ENCODE measurements at regions not wholly inside any gene's neighbourhood (a gene's known extent, or its start where the extent isn't known, plus 50 kb on each side); places are given as distances from the start of the nearest gene placed in this dataset.

- no peak for DNase-seq
- Histone ChIP-seq H3K4me3 (no peak overlapping the region), H3K27me3 (no peaks in the 10 kb centered on the region), H3K36me3 (no peaks in the 10 kb centered on the region), H3K9me3 (no peaks in the 10 kb centered on the region)
Observed at GRCh38 chr11:23111527-23111926, 251.3 kb upstream of the CCDC179 start.

DNA sequence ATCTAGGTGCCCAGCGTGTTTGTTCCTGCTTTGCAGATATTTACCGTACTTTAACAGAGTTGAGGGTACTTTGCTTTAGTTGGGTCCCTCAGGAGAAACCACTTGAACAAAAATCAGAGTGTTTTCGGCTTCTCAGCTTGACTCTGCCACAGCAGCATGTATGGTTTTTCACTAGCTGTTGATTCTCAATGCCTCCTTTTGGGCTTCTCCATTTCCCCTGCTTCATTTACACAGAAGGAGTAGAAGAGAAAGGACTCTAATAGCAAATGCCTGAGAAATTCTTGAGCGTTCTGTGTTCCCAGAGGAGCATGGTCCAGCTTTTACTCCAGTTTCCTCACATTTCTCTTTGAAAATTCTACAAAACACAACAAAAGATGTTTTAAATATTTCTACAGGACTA is 252.1 kb upstream of the CCDC179 start:
- no peak for DNase-seq
- H3K36me3 ChIP-seq, result no peaks in the 10 kb centered on the region
- no peaks in the 10 kb centered on the region for H3K27me3 ChIP-seq

GRCh38 chr11:23112987-23113886 is 253.0 kb upstream of the CCDC179 start:
- Histone ChIP-seq H3K9me3 (no peaks in the 10 kb centered on the region), H3K4me3 (no peak overlapping the region), H3K36me3 (no peaks in the 10 kb centered on the region), H3K27me3 (no peaks in the 10 kb centered on the region)
- DNase-seq, result peak; percentile 2

More for the DNA sequence above, 252.1 kb upstream of the CCDC179 start:
- Histone ChIP-seq H3K9me3 (no peaks in the 10 kb centered on the region), H3K4me3 (no peak overlapping the region)

DNA sequence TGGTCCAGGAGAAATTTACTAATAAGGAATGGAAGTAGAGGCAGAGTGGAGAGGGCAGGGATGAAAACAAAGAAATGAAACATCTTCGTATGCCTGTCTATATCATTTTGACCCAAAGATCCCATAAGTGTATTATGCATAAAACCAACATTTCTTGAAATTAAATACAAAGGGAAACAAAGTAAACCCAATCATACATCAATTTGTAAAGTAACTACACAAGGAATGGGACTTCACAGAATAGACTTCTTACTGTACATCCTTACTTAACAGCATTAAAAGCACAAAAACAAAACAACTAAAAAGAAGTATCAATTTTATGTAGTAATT is 253.6 kb upstream of the CCDC179 start:
- DNase-seq, result no peak

GRCh38 chr11:23123753-23124152 is 263.5 kb upstream of the CCDC179 start:
- no peaks in the 10 kb centered on the region for H3K27me3 ChIP-seq
- H3K9me3 ChIP-seq, result no peaks in the 10 kb centered on the region
- H3K4me3 ChIP-seq, result no peak overlapping the region
- H3K36me3 ChIP-seq, result no peaks in the 10 kb centered on the region
- peak; percentile 2 for DNase-seq

More for the DNA sequence above, 253.6 kb upstream of the CCDC179 start:
- H3K4me3 ChIP-seq, result no peak overlapping the region
- no peaks in the 10 kb centered on the region for H3K36me3 ChIP-seq
- H3K27me3 ChIP-seq, result no peaks in the 10 kb centered on the region
- no peaks in the 10 kb centered on the region for H3K9me3 ChIP-seq

- H3K27me3 ChIP-seq, result no peaks in the 10 kb centered on the region
- DNase-seq, result no peak
- H3K4me3 ChIP-seq, result no peak overlapping the region
- no peaks in the 10 kb centered on the region for H3K9me3 ChIP-seq
- no peaks in the 10 kb centered on the region for H3K36me3 ChIP-seq
Observed at GRCh38 chr11:23124249-23124648, 264.0 kb upstream of the CCDC179 start.

- H3K36me3 ChIP-seq, result no peaks in the 10 kb centered on the region
- no peaks in the 10 kb centered on the region for H3K9me3 ChIP-seq
- no peak overlapping the region for H3K4me3 ChIP-seq
- no peak for DNase-seq
- no peaks in the 10 kb centered on the region for H3K27me3 ChIP-seq
Observed at GRCh38 chr11:23124996-23125395, 264.7 kb upstream of the CCDC179 start.

DNA sequence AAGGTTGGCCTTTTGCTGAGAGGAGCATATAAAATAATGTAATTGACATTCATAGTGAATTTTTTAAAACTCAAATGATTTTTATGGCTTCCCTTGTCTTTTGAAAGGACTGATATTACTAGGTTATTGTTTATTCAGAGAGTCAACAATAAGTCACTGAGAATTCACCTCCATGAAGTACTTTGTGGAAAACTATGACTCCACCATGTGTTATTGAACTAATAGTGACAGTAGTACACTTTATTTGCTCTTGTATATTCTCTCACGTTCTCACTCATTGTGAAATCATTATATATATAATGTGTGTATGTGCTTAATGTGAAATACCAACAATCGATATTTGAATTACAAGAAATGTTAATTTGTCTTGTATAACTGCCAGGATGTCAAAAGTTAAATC is 267.4 kb upstream of the CCDC179 start:
- Histone ChIP-seq H3K9me3 (no peaks in the 10 kb centered on the region), H3K36me3 (no peaks in the 10 kb centered on the region), H3K4me3 (no peak overlapping the region), H3K27me3 (no peaks in the 10 kb centered on the region)
- no peak for DNase-seq

DNA sequence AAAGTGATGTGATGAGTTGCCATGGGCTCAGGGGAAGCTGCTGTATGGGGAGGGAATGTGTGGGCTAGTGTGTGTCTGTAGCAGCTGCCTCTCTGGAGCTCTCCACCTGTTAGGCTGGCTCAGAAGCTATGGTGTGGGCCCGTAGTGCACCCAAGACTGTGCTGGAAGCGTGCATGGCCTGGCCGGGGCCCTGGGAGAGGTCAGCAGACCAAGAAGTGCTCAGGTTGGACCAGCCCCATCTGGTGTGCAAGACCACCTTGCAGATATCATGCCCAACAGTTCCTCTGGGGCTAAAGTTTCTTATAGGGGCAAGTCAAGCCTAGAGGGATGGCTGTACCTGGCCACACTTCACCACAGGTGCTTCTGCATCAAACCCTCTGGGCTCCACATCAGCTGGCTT is 274.4 kb upstream of the CCDC179 start:
- Histone ChIP-seq H3K4me3 (no peak overlapping the region), H3K27me3 (no peaks in the 10 kb centered on the region), H3K36me3 (no peaks in the 10 kb centered on the region), H3K9me3 (no peaks in the 10 kb centered on the region)
- no peak for DNase-seq

DNA sequence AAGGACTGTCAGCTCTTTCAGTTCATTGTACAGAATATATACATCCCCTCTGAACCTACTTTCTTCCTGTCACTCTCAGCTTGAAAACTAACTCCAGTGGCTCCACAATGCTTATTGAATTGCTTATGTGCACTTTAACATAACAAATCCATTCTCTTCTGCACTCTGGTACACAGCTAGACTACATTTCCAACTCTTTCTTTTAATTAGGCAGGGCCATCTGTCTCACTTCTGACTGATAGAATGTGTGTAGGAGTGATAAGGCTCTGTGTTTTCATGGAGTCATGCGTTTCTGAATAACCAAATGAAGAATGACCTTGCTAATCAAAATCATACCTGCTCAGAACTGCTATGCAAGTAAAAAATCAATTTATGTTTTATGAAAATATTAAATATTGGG is 278.5 kb upstream of the CCDC179 start:
- DNase-seq, result no peak
- H3K36me3 ChIP-seq, result no peaks in the 10 kb centered on the region

DNA sequence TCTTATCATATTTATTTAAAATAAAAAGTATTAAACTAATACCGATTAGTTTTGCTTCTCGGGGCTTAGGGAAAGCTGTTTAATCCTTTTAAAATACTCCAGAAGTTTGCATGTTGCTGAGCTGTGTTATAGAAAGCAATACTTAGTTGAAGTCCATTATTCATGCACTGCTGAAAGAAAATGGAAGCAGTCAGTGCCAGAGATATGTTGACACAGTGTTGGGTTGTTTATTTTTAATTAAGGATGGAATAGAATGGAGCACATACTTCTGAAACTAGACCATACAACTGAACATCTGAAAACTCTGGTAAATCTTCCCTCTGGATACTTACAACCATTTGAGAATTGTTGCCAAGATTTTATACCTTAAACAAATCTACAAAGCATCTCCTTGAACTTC is 282.7 kb upstream of the CCDC179 start:
- no peaks in the 10 kb centered on the region for H3K36me3 ChIP-seq
- no peaks in the 10 kb centered on the region for H3K27me3 ChIP-seq
- no peaks in the 10 kb centered on the region for H3K9me3 ChIP-seq
- no peak for DNase-seq
- H3K4me3 ChIP-seq, result no peak overlapping the region

More for the DNA sequence above, 278.5 kb upstream of the CCDC179 start:
- Histone ChIP-seq H3K4me3 (no peak overlapping the region), H3K27me3 (no peaks in the 10 kb centered on the region), H3K9me3 (no peaks in the 10 kb centered on the region)

DNA sequence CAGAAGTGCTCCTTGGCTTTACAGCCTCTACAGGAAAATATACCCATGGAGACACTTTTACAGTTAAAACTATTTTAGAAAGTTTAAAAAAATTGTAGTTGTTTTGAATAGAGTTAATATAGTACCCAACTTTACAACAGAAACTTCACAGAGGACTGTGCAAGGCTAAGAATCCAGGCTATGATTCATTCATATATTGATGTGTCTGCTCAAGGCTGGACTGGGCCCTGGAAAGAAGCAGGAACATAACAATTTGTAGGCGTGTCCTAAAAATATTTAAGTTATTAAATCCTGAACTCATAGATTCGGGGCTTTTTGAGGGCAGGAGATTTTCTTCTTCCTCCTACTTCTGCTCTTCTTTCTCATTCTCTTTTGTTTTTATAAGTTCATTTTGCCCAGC is 291.5 kb upstream of the CCDC179 start:
- no peaks in the 10 kb centered on the region for H3K36me3 ChIP-seq
- no peaks in the 10 kb centered on the region for H3K9me3 ChIP-seq
- no peak overlapping the region for H3K4me3 ChIP-seq
- no peak for DNase-seq
- H3K27me3 ChIP-seq, result no peaks in the 10 kb centered on the region

- no peaks in the 10 kb centered on the region for H3K27me3 ChIP-seq
- no peaks in the 10 kb centered on the region for H3K36me3 ChIP-seq
- no peaks in the 10 kb centered on the region for H3K9me3 ChIP-seq
- no peak for DNase-seq
- no peak overlapping the region for H3K4me3 ChIP-seq
Observed at GRCh38 chr11:23155503-23155902, 295.2 kb upstream of the CCDC179 start.

GRCh38 chr11:23164022-23164421 is 303.7 kb upstream of the CCDC179 start:
- Histone ChIP-seq H3K36me3 (no peaks in the 10 kb centered on the region), H3K4me3 (no peak overlapping the region), H3K9me3 (no peaks in the 10 kb centered on the region), H3K27me3 (no peaks in the 10 kb centered on the region)
- DNase-seq, result no peak

GRCh38 chr11:23166376-23166775 is 306.1 kb upstream of the CCDC179 start:
- no peak for DNase-seq
- Histone ChIP-seq H3K4me3 (no peak overlapping the region), H3K9me3 (no peaks in the 10 kb centered on the region), H3K27me3 (no peaks in the 10 kb centered on the region), H3K36me3 (no peaks in the 10 kb centered on the region)

DNA sequence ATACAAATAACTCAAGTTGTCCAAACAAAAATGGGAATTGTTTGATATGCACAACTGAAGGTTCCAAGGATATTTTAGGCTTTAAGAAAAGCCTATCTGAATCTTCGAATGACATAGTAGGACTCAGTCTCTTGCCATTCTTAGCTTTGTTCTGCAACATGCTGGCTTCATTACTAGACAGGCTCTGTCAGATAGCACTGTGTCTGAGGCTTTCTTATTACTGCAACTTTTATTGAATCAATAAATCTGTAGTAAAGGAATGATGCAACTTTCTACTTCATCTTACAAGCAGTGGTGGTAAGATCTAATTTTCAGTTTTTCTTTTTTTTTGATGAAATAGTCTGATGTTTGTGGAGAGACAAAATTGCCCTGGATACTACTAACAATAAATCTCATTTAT is 319.3 kb upstream of the CCDC179 start:
- Histone ChIP-seq H3K36me3 (no peaks in the 10 kb centered on the region), H3K27me3 (no peaks in the 10 kb centered on the region), H3K4me3 (no peak overlapping the region), H3K9me3 (no peaks in the 10 kb centered on the region)
- no peak for DNase-seq

GRCh38 chr11:23181022-23181807 is 320.9 kb upstream of the CCDC179 start:
- no peaks in the 10 kb centered on the region for H3K36me3 ChIP-seq
- H3K27me3 ChIP-seq, result no peaks in the 10 kb centered on the region
- DNase-seq, result no peak
- H3K9me3 ChIP-seq, result no peaks in the 10 kb centered on the region
- H3K4me3 ChIP-seq, result no peak overlapping the region

DNA sequence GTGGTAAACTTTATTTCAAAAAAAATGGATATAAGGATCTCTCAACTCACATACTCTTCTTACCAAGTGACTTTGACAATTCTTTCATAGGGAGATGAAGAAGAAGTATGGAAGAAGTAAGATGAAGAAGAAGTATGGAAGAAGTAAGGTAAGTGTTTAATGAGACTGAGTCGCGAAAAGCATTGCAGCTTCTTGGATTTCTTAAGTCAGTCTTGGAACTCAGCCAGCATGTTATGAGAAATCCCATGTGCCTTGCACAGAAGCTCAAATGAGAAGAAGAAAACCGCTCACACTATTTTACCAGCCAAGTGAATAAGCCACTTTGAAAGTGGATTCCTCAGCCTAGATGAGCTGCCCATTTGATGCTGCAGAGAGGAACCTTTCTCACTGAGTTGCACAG is 332.0 kb upstream of the CCDC179 start:
- Histone ChIP-seq H3K9me3 (no peaks in the 10 kb centered on the region), H3K27me3 (no peaks in the 10 kb centered on the region), H3K36me3 (no peaks in the 10 kb centered on the region), H3K4me3 (no peak overlapping the region)
- no peak for DNase-seq
